ENCODE measurements at regions not wholly inside any gene's neighbourhood (a gene's known extent, or its start where the extent isn't known, plus 50 kb on each side); places are given as distances from the start of the nearest gene placed in this dataset.

DNA sequence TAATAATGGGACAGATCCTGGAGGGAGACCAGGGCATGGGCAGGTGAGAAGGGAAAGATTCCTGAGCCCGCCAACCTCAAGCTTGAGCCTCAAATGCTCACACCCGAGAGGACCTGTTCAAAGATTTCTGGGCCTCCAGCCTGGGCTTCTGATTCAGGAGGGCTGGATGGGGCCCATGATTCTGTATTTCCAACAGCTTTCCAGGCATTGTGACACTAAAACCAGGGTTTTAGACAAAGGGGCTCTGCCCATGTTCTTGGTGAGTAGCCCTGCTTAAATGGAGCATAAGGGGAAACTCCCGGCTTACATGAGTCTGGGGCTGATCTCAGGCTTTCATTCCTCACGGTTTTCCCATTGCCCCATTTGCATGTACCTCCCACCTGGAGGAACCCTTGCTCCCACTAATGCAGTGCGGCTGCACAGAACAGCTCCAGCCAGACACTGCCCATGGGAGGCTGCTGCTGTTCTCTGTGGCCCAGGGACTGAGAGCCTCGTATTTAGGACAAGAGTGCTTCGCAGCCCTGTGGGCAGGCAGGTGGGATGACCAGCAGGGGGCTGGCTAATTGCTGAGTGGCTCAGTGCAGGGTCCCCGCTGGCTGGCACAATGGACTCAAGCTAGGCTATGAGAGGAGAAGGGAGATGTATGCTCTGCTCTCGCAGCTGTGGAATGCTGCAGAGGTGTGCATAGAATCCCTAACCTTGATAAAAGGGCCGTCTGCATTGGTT lies 135.3 kb upstream of the COBL start:
- no peak for TF ChIP-seq FOXA1 (IDR thresholded peaks at IDR 0.05)
- no peak for TF ChIP-seq NFRKB (IDR thresholded peaks at IDR 0.05)
- no peak for TF ChIP-seq ZNF384 (IDR thresholded peaks at IDR 0.05)
- TF ChIP-seq ELF4 (IDR thresholded peaks at IDR 0.05): no peak
- TF ChIP-seq TARDBP (IDR thresholded peaks at IDR 0.05): no peak

Measured in HEK293T (cell line).